ENCODE measurements at regions not wholly inside any gene's neighbourhood (a gene's known extent, or its start where the extent isn't known, plus 50 kb on each side); places are given as distances from the start of the nearest gene placed in this dataset.
A peak's percentile ranks its signal among the peaks of the same experiment; 100 is the strongest.

DNA sequence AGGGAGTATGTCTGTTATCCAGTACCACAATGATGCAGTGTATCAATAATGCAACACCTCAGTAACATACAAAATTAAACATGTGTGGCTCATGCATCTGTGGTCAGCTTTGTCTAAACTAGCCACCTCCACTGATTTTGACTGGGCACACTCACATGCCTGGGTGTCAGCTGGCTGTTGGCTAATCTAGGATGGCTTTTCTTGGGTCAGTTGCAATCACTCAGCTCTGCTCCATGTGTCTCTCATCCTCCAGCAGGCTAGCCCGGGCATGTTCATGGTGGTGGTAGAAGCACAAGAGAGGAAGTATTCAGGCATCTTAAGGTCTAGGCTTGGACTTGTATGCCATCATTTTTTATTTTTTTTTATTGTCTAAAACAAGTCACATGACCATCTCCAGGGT lies 59.3 kb upstream of the JAG1 start:
- Histone ChIP-seq H3K4me1 (peaks cover 13% of the 10 kb centered on the region), H3K36me3 (no peaks in the 10 kb centered on the region), H3K27ac (replicated peaks) (no peak overlapping the region), H3K4me3 (no peak overlapping the region), H3K27me3 (ENCODE audit: low read depth) (no peaks in the 10 kb centered on the region), H3K9me3 (replicated peaks) (peaks cover 3% of the 10 kb centered on the region)
- intact Hi-C loops (cut with micrococcal nuclease), result no loop called here
- no peak for DNase-seq
- no peak for TF ChIP-seq CTCF (IDR thresholded peaks at IDR 0.05; ENCODE audit: borderline replicate concordance)

DNA sequence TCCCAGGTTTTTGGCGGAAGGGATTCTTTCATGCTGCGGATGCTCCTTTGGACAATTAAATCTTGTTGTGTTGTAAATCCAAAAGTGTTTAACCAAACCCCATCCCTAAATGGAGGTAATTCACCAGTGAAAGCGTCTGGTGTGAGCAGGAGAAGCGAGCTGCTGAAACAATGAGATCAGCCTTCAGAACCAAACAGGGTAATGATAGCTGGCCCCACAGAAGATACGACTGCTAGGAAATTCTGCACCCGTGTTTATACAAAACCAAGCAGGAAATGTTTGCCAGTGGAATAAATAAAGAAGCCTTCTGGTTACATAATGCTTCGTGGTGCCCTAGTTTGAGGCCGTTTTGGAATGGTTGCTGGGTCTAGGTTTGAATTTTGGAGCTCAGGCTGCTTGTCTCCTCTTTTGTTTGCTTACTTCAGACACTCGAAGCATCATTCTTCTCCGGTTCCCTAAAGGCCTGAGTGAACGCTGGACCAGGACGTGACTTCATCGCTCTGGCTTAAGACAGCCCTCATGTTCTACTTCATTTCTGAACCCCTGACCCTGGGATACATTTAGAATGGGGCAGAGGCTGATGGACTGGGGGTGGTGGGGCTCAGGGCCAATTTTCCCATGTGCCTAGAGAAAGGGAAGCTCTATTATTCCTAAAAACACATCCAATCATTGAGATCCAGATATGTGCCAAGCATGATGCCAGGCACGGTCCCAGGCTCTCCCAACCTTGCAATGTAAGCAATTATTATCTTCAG lies 61.6 kb upstream of the JAG1 start:
- TF ChIP-seq CTCF (IDR thresholded peaks at IDR 0.05; ENCODE audit: borderline replicate concordance), result no peak
- intact Hi-C loops (cut with micrococcal nuclease), result no loop called here
- peaks cover 27% of the 10 kb centered on the region for H3K4me1 ChIP-seq
- H3K27me3 ChIP-seq (ENCODE audit: low read depth), result no peaks in the 10 kb centered on the region
- H3K27ac ChIP-seq (replicated peaks), result peak overlapping the region; percentile 52
- no peak overlapping the region for H3K4me3 ChIP-seq
- DNase-seq, result peak; percentile 19
- no peaks in the 10 kb centered on the region for H3K36me3 ChIP-seq
- no peaks in the 10 kb centered on the region for H3K9me3 ChIP-seq (replicated peaks)

GRCh38 chr20:10739134-10739533 lies 65.3 kb upstream of the JAG1 start:
- TF ChIP-seq CTCF (IDR thresholded peaks at IDR 0.05; ENCODE audit: borderline replicate concordance), result no peak
- Histone ChIP-seq H3K4me3 (peak overlapping the region; percentile 56), H3K27me3 (ENCODE audit: low read depth) (no peaks in the 10 kb centered on the region), H3K36me3 (no peaks in the 10 kb centered on the region), H3K4me1 (peaks cover 28% of the 10 kb centered on the region), H3K27ac (replicated peaks) (peak overlapping the region; percentile 80), H3K9me3 (replicated peaks) (no peaks in the 10 kb centered on the region)
- no peak for DNase-seq
- intact Hi-C loops (cut with micrococcal nuclease), result no loop called here

- no peak for DNase-seq
- Histone ChIP-seq H3K27me3 (ENCODE audit: low read depth) (no peaks in the 10 kb centered on the region), H3K4me1 (peaks cover 29% of the 10 kb centered on the region), H3K27ac (replicated peaks) (peak overlapping the region; percentile 80), H3K36me3 (no peaks in the 10 kb centered on the region), H3K4me3 (peak overlapping the region; percentile 56), H3K9me3 (replicated peaks) (no peaks in the 10 kb centered on the region)
- TF ChIP-seq CTCF (IDR thresholded peaks at IDR 0.05; ENCODE audit: borderline replicate concordance), result no peak
- intact Hi-C loops (cut with micrococcal nuclease), result no loop called here
These were observed 65.8 kb upstream of the JAG1 start for GRCh38 chr20:10739566-10739965.

DNA sequence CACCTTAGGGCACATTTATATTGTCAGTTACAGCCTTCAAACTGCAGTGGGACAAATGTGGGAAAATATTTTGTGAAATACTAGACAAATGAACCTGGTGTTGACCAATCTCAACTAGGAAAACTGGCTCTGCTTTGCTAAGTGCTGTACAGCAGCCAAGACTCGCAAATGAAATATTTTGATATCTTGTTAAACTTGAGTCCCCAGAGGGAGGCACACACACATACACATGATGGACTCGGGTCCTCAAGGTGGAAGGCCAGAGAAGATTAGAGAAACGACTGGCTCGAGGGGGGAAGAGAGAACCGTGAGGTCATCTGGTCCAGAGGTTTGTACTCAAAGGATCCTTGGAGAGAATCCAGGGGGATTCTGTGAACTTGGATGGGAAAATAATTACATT lies 67.3 kb upstream of the JAG1 start:
- no peaks in the 10 kb centered on the region for H3K9me3 ChIP-seq (replicated peaks)
- H3K27ac ChIP-seq (replicated peaks), result peak overlapping the region; percentile 80
- H3K4me1 ChIP-seq, result peaks cover 36% of the 10 kb centered on the region
- H3K36me3 ChIP-seq, result no peaks in the 10 kb centered on the region
- TF ChIP-seq CTCF (IDR thresholded peaks at IDR 0.05; ENCODE audit: borderline replicate concordance), result no peak
- peak; percentile 20 for DNase-seq
- intact Hi-C loops (cut with micrococcal nuclease), result loop anchor here (10.0 kb wide), 1 partner anchor 124 kb away; no protein-coding TSS in a partner anchor
- no peaks in the 10 kb centered on the region for H3K27me3 ChIP-seq (ENCODE audit: low read depth)
- H3K4me3 ChIP-seq, result no peak overlapping the region
